K562 (cell line): ENCODE measurements at regions not wholly inside any gene's neighbourhood (a gene's known extent, or its start where the extent isn't known, plus 50 kb on each side); places are given as distances from the start of the nearest gene placed in this dataset.

Experiments
- ATAC-seq: fragments of 200-7000 bp; cut with Tn5 transposase; 3 replicates; pipeline ENCODE4 v1.9.1; 2020; ENCODE audit warnings: moderate library complexity
- BruUV-seq: library from RNA; stranded (reverse); fragments of 400-500 nt; replicated peaks from 2 replicates; lab custom pipeline; 2021; lab: Mats Ljungman, UMichigan
- CTCF ChIA-PET: fragments of 300-600 bp; formaldehyde crosslinking; extraction: SDS; loops from one replicate; lab custom pipeline; 2021; ENCODE audit warnings: low intra/inter-chr PET ratio; lab: Yijun Ruan, JAX
- POLR2A ChIA-PET: fragments of 300-600, 350-650 bp; sonication (Branson Sonifier 250); formaldehyde crosslinking; extraction: SDS; loops from one replicate; lab custom pipeline; 2021; ENCODE audit warnings: antibody characterized with exemption, inconsistent platforms; lab: Yijun Ruan, JAX
- DNase-seq, 4 experiments: peaks; one replicate each; pipeline versions ENCODE4 v3.0.0 to v3.0.0-alpha.2; 2011 to 2018; ENCODE audit warnings: low spot score in 3 of 4, mixed read lengths in 3 of 4; ENCODE audit errors: extremely low read depth in 1 of 4
- FAIRE-seq: peaks from 2 replicates; lab custom pipeline; 2011; peaks lifted over from hg19 to GRCh38; lab: Jason Lieb, UNC
- H2AFZ ChIP-seq: 2 replicates; pipeline ENCODE4 v1.6.0; 2011; ENCODE audit warnings: low read depth, low read length, control low read depth, inconsistent platforms
- H3K27ac ChIP-seq: fragments of 200-600 bp; 3 replicates; pipeline ENCODE4 v1.8.0; 2011; ENCODE audit warnings: low read depth, mild to moderate bottlenecking, control low read depth, inconsistent platforms, low read length, moderate library complexity, mixed read lengths; ENCODE audit errors: extremely low read depth
- H3K27me3 ChIP-seq, 2 experiments: fragments of 300-600 bp in 1 of 2; 2 replicates in 1 of 2; 3 replicates in 1 of 2; pipeline versions ENCODE4 v1.6.0 to v1.8.0; 2011; ENCODE audit warnings: inconsistent platforms in 2 of 2, low read length in 2 of 2, mild to moderate bottlenecking in 1 of 2, mixed read lengths in 1 of 2, moderate library complexity in 1 of 2; ENCODE audit not compliant: control insufficient read depth in 2 of 2, insufficient read depth in 2 of 2
- H3K36me3 ChIP-seq: fragments of 300-600 bp; 3 replicates; pipeline ENCODE4 v1.8.0; 2011; ENCODE audit warnings: mild to moderate bottlenecking, low read length, inconsistent platforms; ENCODE audit not compliant: control insufficient read depth, insufficient read depth
- H3K4me1 ChIP-seq, 2 experiments: fragments of 200-600 bp in 1 of 2; replicated peaks in 1 of 2; 2 replicates in 1 of 2; 3 replicates in 1 of 2; pipeline versions ENCODE4 v1.5.1 to v1.8.0; 2011; ENCODE audit warnings: inconsistent platforms in 2 of 2, low read length in 2 of 2, mild to moderate bottlenecking in 1 of 2, mixed read lengths in 1 of 2, moderate library complexity in 1 of 2; ENCODE audit not compliant: control insufficient read depth in 2 of 2, insufficient read depth in 2 of 2
- H3K4me2 ChIP-seq: 2 replicates; pipeline ENCODE4 v1.6.1; 2011; ENCODE audit warnings: low read length, control low read depth, inconsistent platforms, mixed read lengths; ENCODE audit not compliant: insufficient read depth
- H3K4me3 ChIP-seq: fragments of 200-600 bp; sonication (generic), shearing (Covaris generic); 2 replicates; pipeline ENCODE4 v1.5.1; 2016; ENCODE audit warnings: control low read depth, inconsistent platforms
- H3K79me2 ChIP-seq: fragments of 200-600 bp; 3 replicates; pipeline ENCODE4 v1.8.0; 2011; ENCODE audit warnings: low read length, inconsistent platforms; ENCODE audit not compliant: control insufficient read depth, insufficient read depth
- H3K9ac ChIP-seq, 2 experiments: 2 replicates each; pipeline versions ENCODE4 v1.6.0 to v1.6.1; 2011; ENCODE audit warnings: low read depth in 2 of 2, low read length in 2 of 2, control low read depth in 1 of 2, inconsistent platforms in 1 of 2, mild to moderate bottlenecking in 1 of 2, mixed read lengths in 1 of 2; ENCODE audit not compliant: insufficient read depth in 1 of 2
- H3K9me1 ChIP-seq: one replicate; pipeline ENCODE4 v1.6.0; 2011; ENCODE audit warnings: inconsistent platforms, mild to moderate bottlenecking, low read length, moderate library complexity; ENCODE audit not compliant: control insufficient read depth, insufficient read depth
- H3K9me3 ChIP-seq: replicated peaks from 2 replicates; pipeline ENCODE4 v1.5.1; 2011; ENCODE audit warnings: low read depth, low read length, inconsistent platforms; ENCODE audit not compliant: control insufficient read depth, insufficient read depth
- H4K20me1 ChIP-seq: replicated peaks from 2 replicates; pipeline ENCODE4 v1.6.1; 2011; ENCODE audit warnings: low read length, inconsistent platforms, mixed read lengths; ENCODE audit not compliant: control insufficient read depth, insufficient read depth
- BRF1 ChIP-seq: IDR thresholded peaks from 3 replicates; pipeline ENCODE4 v1.6.1; 2011; ENCODE audit warnings: borderline replicate concordance, mild to moderate bottlenecking; ENCODE audit not compliant: insufficient read length; ENCODE audit errors: extremely low read depth
- CREM ChIP-seq: IDR thresholded peaks from 2 replicates; pipeline ENCODE4 v1.6.1; 2014; ENCODE audit warnings: antibody characterized with exemption, low read depth
- ELF2 ChIP-seq: fragments of 250-450 bp; sonication (Bioruptor Pico); IDR thresholded peaks from 2 replicates; pipeline ENCODE4 v1.5.0; 2021; ENCODE audit warnings: mild to moderate bottlenecking
- FOXP4 ChIP-seq: sonication (generic); formaldehyde crosslinking; IDR thresholded peaks from 2 replicates; pipeline ENCODE4 v1.8.0; 2022; ENCODE audit warnings: mild to moderate bottlenecking, missing genetic modification reagents, borderline replicate concordance
- KHSRP ChIP-seq: fragments of 450-650 bp; IDR thresholded peaks from 2 replicates; pipeline ENCODE4 v1.6.1; 2017
- MTF1 ChIP-seq: fragments of 250-450 bp; sonication (Bioruptor Pico); IDR thresholded peaks from 2 replicates; pipeline ENCODE4 v1.9.0; 2021; ENCODE audit warnings: moderate library complexity, mild to moderate bottlenecking, inconsistent platforms, borderline replicate concordance
- NFYB ChIP-seq: IDR thresholded peaks from 2 replicates; pipeline ENCODE4 v1.6.1; 2011; ENCODE audit warnings: mild to moderate bottlenecking, moderate library complexity; ENCODE audit not compliant: insufficient read length; ENCODE audit errors: extremely low read depth
- RBM14 ChIP-seq: fragments of 200-400 bp; formaldehyde crosslinking; IDR thresholded peaks from 2 replicates; pipeline ENCODE4 v1.6.1; 2018; ENCODE audit warnings: low read depth, mild to moderate bottlenecking, low read length, moderate library complexity, borderline replicate concordance; ENCODE audit not compliant: insufficient read depth
- RBM39 ChIP-seq: fragments of 200-400 bp; formaldehyde crosslinking; optimal IDR thresholded peaks from 2 replicates; pipeline ENCODE3; 2018; ENCODE audit warnings: low read depth, low read length
- TARDBP ChIP-seq: fragments of 450-650 bp; IDR thresholded peaks from 2 replicates; pipeline ENCODE4 v1.6.1; 2016
- XRCC5 ChIP-seq: fragments of 200-400 bp; formaldehyde crosslinking; IDR thresholded peaks from 2 replicates; pipeline ENCODE4 v1.6.1; 2017; ENCODE audit warnings: low read depth, mild to moderate bottlenecking, low read length
- YBX1 ChIP-seq: fragments of 450-650 bp; IDR thresholded peaks from 2 replicates; pipeline ENCODE4 v1.7.1; 2016; ENCODE audit warnings: mild to moderate bottlenecking
- ZNF133 ChIP-seq: fragments of 250-450 bp; sonication (Bioruptor Pico); IDR thresholded peaks from 2 replicates; pipeline ENCODE4 v1.4.0; 2020; ENCODE audit warnings: mild to moderate bottlenecking
- ZNF282 ChIP-seq: sonication (generic); formaldehyde crosslinking; IDR thresholded peaks from 2 replicates; pipeline ENCODE4 v1.8.1; 2023; ENCODE audit warnings: missing genetic modification reagents
- ZNF407 ChIP-seq: fragments of 450-650 bp; IDR thresholded peaks from 2 replicates; pipeline ENCODE4 v1.6.1; 2016; ENCODE audit warnings: low read depth
- WGBS: fragments of 100-300 bp; shearing (Covaris generic); methylation state at CpG from one replicate; pipeline ENCODE4 v1.1.6; 2016; ENCODE audit warnings: low coverage, mixed read lengths; ENCODE audit not compliant: insufficient coverage; ENCODE audit errors: missing lambda C conversion rate; 5-methylcytosine and 5-hydroxymethylcytosine counted together
- in situ Hi-C: fragments of 300-500 bp; cut with MboI; formaldehyde crosslinking; loops from 4 replicates; pipeline ENCODE4 v1.15.0; 2018; ENCODE audit warnings: inconsistent platforms, mixed read lengths
- intact Hi-C: fragments of 100-400 bp; cut with micrococcal nuclease; formaldehyde crosslinking; loops from 2 replicates; pipeline ENCODE4 v1.14.2; 2022

DNA sequence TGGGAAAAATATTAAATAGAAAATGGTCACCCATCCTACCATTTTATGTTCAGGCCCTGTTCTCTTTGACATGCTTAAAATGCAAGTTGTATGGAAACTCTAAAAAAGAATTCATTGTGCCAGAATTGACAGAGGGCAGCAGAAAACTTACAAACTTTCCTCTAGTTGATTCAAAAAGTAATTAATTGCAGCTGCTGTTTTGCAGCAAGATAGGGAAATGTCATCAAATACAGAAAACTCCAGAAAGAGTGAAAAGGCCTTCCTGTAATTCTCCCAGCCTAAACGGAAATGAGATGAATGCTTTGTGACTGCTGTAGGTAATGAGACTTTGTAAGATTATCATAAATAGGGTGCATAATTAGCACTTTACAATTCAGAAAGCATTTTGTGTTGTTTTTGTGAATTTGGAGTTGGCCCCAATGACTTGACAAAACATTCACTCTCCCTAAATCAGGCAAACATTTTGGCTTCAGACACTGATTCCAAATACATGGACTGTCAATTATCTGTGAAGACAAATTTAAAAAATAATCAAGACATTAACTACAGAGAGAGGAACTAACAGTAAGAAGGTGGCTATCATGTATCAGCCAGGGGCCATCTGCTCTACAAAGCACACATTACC is 861.8 kb downstream of the SQOR start:
- H3K79me2 ChIP-seq = no peaks in the 10 kb centered on the region
- H3K9me1 ChIP-seq = no peaks in the 10 kb centered on the region
- H3K9me3 ChIP-seq = no peaks in the 10 kb centered on the region
- BruUV-seq = no TSS peak
- in situ Hi-C loops (no loop called here), intact Hi-C loops (no loop called here)
- ChIA-PET CTCF (no interaction called here), POLR2A (no interaction called here)
- H3K36me3 ChIP-seq = no peaks in the 10 kb centered on the region
- H3K4me1 ChIP-seq = no peaks in the 10 kb centered on the region
- no peak for ATAC-seq
- H3K27ac ChIP-seq = no peak overlapping the region
- H3K27me3 ChIP-seq = no peaks in the 10 kb centered on the region
- no peak overlapping the region for H3K4me3 ChIP-seq
- H4K20me1 ChIP-seq = no peaks in the 10 kb centered on the region
- no peak overlapping the region for H2AFZ ChIP-seq
- no peak for DNase-seq
- WGBS = 0% methylated on average over 1 of the region's 1 CpG
- no peak overlapping the region for H3K9ac ChIP-seq
- FAIRE-seq = no peak
- no peak overlapping the region for H3K4me2 ChIP-seq
- no peak for TF ChIP-seq RBM14
- no peak for TF ChIP-seq KHSRP
- no peak for TF ChIP-seq ELF2
- TF ChIP-seq ZNF133 (CRISPR knock-in tag) = no peak
- no peak for TF ChIP-seq ZNF407
- TF ChIP-seq NFYB = no peak
- TF ChIP-seq BRF1 = no peak
- TF ChIP-seq CREM = no peak
- TF ChIP-seq XRCC5 = no peak
- no peak for TF ChIP-seq ZNF282 (CRISPR knock-in tag)
- TF ChIP-seq MTF1 (CRISPR knock-in tag) = no peak
- TF ChIP-seq FOXP4 (CRISPR knock-in tag) = no peak
- TF ChIP-seq RBM39 = no peak
- TF ChIP-seq TARDBP = no peak
- TF ChIP-seq YBX1 = no peak
